Astrocyte (in vitro differentiated cells and primary cell): ENCODE measurements at regions not wholly inside any gene's neighbourhood (a gene's known extent, or its start where the extent isn't known, plus 50 kb on each side); places are given as distances from the start of the nearest gene placed in this dataset.

Experiments
- EZH2 ChIP-seq: IDR thresholded peaks from 2 replicates; pipeline ENCODE4 v1.6.1; 2012; ENCODE audit warnings: mild to moderate bottlenecking, low read length, inconsistent platforms; ENCODE audit not compliant: insufficient read depth
- TF ChIP-seq, protein P1 (sequence below): IDR thresholded peaks from 2 replicates; pipeline ENCODE4 v1.5.1; 2011; ENCODE audit warnings: low read depth, mild to moderate bottlenecking, inconsistent platforms, low read length, moderate library complexity; ENCODE audit not compliant: insufficient read depth

DNA sequence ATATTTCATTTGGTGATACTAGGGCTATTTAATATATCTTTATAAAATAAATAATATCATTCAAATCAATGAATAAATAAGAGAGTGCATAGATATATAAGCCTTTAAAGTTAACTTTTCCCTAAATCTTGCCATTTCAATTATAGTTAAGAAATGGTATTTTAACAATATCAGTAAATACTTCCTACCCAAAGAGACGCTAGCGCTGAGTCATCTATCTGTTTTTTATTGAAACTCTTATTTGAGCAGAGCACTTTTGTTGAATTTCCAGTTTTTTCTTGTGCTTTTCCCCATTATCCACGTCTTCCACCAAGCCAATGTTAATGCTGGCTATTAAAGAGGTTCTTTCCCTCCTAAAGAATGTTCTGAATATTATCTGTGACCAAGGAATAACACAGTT lies 639.3 kb downstream of the DSC3 start:
- no peak for TF ChIP-seq EZH2
- TF ChIP-seq, protein P1, sequence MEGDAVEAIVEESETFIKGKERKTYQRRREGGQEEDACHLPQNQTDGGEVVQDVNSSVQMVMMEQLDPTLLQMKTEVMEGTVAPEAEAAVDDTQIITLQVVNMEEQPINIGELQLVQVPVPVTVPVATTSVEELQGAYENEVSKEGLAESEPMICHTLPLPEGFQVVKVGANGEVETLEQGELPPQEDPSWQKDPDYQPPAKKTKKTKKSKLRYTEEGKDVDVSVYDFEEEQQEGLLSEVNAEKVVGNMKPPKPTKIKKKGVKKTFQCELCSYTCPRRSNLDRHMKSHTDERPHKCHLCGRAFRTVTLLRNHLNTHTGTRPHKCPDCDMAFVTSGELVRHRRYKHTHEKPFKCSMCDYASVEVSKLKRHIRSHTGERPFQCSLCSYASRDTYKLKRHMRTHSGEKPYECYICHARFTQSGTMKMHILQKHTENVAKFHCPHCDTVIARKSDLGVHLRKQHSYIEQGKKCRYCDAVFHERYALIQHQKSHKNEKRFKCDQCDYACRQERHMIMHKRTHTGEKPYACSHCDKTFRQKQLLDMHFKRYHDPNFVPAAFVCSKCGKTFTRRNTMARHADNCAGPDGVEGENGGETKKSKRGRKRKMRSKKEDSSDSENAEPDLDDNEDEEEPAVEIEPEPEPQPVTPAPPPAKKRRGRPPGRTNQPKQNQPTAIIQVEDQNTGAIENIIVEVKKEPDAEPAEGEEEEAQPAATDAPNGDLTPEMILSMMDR: no peak
